ENCODE measurements at regions not wholly inside any gene's neighbourhood (a gene's known extent, or its start where the extent isn't known, plus 50 kb on each side); places are given as distances from the start of the nearest gene placed in this dataset.
"Not testable (repeated sequence)": the region's sequence is repeated elsewhere in the genome, so short reads cannot be mapped to it uniquely, and the experiment has no call there.

DNA sequence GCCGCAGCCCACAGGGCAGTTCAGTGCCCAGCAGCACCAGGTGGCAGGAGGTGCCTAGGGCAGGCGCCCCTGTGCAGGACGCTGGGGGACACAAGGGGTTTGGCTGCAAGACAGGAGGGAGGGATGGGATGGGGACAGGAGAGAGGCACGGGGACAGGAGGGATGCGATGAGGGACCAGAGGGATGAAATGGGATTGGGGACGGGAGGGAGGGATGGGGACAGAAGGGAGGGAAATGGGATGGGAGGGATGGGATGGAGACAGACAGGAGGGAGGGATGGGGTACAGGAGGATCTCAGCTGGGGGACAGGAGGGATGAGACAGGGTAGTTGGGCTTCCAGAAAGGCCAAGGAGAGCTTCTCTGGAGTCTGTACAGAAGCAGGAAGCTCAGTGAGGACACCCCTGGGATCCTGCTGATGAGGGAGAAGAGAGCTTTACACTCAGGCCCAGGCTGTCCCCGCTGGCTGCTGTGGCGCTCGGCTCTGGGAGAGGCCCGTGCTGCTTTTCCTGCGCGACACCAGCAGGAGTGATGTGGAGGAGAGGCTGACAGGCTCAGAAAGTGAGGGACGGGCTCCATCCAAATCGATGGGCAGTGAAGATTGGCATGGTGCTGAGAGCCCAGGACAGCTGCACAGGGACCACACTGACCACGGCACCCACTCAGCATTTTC is 400.8 kb downstream of the SMOC2 start:
- DNase-seq: no peak

- DNase-seq: not testable (repeated sequence)
Observed at GRCh38 chr6:168840932-168841331, 399.9 kb downstream of the SMOC2 start.

DNA sequence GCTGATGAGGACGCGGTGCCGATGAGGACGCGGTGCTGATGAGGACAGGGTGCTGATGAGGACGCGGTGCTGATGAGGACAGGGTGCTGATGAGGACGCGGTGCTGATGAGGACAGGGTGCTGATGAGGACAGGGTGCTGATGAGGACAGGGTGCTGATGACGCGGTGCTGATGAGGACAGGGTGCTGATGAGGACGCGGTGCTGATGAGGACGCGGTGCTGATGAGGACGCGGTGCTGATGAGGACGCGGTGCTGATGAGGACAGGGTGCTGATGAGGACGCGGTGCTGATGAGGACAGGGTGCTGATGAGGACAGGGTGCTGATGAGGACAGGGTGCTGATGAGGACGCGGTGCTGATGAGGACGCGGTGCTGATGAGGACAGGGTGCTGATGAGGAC is 399.3 kb downstream of the SMOC2 start:
- DNase-seq: not testable (repeated sequence)

GRCh38 chr6:168838037-168838399 is 397.0 kb downstream of the SMOC2 start:
- DNase-seq: no peak

DNA sequence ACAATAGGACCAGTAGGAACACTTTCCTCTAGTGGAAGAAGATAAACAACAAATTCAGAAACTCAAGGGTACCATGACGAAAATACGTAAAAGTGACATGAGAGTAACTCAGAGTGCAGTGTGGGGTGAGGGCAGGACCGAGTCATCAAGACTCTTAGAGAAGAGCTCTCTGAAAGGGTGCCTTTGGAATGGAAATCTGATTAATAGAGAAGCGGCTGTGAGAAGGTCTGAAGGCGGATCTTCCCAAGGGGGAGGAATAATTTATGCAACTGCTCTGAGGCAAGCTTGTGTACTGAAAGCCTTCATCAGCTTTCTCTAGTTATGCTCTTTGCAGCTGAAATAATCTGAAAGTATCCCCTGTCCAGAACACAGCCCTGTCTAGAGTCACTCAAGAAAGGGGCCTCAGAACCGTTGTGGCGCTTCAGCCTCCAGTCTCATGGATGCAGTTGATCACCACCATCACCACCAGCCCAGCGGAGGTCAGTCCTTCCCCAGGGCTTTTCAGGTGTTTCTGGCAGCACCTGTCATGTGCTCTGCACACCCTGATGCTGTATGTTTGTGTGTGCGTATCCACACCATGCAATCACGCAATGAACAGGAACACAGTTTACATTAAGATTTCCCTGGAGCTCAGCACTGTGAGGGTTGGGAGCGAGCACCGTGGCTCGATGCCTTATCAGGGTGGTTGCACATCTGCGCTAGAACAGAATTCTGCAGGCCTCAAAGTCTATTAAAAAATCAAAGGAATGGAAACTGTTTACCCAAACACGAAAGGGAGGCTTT is 396.5 kb downstream of the SMOC2 start:
- no peak for DNase-seq

DNA sequence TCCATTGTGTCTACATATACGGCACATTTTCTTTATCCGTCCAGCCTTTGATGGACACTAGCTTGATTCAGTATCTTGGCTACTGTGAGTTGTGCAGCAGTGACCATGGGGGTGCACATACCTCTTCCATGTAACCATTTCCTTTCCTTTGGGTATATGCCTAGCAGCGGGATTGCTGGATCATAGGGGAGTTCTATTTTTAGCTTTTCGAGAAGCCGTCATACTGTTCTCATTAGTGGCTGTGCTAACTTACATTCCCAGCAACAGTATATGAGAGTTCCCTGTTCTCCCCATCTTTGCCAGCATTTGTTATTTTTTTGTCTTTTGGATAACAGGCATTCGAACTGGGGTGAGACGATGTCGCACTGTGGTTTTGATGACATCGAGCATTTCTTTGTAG is 395.0 kb downstream of the SMOC2 start:
- no peak for DNase-seq

DNA sequence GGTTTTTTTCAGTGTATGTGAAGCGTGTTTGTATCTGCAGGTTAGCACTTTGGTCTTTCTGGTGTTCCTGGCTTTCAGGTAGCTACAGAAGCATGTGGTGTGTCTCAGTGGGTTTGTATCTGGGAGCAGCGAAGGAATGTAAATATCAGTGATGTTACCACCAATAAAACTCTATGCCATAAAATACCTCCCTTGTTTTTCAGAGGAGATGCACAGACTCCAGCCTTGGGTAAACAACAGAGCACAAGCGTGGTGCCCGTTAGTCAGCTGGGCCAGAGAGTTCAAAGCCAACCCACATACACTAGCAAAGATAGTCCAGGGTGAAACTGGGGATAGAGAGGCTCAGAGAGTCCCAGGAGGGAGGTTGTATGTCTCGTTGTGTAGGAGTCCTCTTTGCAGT is 393.8 kb downstream of the SMOC2 start:
- DNase-seq: no peak

- DNase-seq: no peak
Observed at GRCh38 chr6:168834042-168834587, 393.1 kb downstream of the SMOC2 start.

DNA sequence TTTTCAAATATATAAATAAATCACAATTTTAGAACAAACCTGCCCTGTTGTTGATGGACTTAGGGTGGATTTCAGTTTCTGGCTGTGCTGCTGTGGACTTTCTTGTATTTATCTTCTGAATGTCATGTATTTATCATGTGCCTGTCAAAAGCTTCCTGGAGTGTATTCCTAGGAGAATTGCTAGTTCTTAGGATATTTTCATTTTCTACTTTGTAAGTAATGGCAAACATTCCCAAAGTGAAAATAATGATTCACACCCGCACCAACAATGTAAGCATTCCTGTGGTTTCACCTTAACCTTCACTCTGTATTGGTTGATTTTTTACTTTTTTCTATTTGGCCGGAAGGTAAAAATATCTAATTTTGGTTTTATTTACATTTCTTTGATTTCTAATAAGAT is 387.8 kb downstream of the SMOC2 start:
- no peak for DNase-seq

DNA sequence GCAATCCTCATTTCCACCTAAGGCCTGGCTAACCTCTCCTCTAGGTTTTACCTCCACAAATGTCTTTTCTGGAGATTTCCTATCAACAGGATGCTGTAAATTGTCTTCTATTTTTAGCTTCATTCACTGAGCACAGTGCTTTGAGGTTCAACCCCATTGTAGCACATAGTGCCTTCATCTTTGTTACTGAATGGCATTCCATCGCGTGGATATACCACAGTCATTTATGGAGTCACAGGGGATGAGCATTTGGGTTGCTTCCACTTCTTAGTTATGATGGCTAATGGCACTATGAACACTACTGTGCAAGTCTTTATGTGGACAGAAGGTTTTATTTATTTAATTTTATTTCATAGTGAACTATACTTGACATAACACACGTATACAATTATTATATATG is 387.1 kb downstream of the SMOC2 start:
- DNase-seq: no peak

DNA sequence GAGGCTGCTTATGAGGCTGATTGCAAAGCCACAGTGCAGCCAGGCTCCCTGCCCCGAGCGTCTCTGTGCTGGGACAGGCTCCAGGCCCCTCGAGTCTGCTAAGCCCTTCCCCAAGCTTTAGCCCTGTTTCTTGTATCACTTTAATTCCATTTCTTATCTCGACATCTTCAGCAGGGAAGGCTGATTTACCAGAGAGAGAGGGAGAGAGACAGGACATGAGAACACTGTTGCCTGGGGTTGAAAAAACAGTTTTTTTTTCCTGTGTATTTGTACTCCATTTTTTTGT is 386.5 kb downstream of the SMOC2 start:
- DNase-seq: no peak

DNA sequence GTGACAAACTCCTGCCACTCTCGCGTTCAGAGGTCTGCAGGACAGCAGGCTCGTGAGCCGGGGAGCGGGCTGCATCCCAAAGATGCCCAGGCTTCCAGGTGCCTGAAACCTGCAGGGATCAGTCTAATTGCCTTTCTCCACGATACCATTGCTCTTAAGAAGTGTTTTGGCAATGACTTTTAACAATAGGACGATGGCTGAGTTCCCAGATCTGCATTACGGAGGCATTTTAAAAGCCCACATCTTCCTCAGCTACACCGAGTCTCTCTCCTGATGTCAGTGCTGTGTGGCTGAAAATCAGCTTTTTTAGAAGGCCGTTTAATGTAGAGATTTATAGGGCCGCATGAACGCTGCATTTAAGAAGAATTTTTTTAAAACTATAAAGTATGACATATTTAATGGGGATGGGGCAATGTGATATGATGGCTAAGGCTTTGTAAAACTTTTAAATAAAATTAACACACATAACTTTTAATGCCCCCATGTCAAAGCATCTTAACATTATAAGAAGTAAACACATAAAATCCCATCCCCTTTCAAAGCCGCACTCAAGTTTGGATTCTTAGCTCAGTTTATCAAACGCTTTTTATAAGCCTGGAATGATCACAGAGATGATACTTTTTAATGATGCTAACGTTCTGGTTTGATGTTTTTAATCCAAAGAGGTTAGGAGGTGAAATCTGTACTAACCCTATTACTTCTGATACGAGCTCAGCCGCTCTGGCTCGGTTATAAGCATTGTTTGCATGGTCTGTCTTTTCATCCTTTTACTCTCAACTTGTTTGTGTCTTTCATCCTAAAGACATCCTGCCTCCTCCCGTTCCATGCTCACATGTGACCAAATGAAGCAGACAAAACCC is 386.0 kb downstream of the SMOC2 start:
- no peak for DNase-seq

GRCh38 chr6:168826078-168826390 is 385.1 kb downstream of the SMOC2 start:
- DNase-seq: no peak

- DNase-seq: no peak
Observed at GRCh38 chr6:168825226-168826077, 384.5 kb downstream of the SMOC2 start.

DNA sequence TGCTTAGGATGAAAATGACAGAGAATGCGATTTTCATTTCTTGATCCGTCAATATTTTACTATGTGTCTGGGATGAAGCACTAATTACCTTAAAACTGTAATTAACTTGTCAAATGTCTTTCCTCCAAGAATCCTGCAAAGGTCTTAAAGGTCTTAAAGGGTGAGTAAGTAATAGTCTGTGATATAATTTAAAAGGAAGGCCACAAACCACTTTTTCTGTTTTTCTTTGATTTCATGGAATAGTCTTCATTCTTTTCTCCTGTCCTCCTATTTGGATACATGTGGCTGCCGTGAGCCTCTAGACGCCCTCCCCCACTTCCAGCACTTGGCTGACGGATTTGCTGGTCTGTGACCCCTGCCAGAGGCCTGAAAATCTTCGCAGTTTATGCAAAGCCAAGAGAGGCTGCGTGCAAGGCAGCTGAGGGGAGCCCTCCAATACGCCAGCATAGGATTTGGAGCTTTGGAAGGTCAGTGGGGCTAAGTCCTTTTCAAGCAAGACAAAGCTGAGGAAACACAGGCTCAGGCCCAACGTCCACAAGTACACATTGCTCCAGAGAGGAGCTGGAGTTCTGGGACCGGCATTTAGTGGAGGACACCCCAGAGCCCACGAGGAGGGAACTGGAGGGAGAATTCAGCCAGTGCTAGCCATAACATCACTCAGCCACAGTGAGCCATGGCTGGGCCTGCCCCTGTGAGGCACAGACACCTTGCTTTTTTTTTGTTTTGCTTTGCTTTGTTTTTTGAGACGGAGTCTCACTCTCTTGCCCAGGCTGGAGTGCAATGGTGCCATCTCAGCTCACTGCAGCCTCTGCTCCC is 382.6 kb downstream of the SMOC2 start:
- no peak for DNase-seq

DNA sequence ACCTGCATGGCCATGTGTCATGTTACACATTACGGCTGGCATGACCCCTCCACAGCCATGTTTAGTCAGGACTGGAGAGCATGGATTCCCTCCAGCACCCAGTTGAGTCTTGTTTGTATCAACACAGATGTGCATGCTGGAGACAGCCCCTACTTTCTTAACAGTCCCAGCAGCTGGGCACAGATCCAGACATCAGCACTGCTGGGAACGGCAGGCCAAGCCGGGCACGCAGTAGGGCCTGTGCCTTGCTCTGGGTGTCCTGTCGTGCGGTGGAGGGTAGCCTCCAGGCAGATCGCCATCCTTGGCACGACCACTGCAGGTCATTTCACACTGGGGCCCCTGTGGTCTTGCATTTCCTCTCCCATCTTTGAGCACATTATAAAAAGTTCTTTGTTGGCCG is 381.4 kb downstream of the SMOC2 start:
- no peak for DNase-seq

DNA sequence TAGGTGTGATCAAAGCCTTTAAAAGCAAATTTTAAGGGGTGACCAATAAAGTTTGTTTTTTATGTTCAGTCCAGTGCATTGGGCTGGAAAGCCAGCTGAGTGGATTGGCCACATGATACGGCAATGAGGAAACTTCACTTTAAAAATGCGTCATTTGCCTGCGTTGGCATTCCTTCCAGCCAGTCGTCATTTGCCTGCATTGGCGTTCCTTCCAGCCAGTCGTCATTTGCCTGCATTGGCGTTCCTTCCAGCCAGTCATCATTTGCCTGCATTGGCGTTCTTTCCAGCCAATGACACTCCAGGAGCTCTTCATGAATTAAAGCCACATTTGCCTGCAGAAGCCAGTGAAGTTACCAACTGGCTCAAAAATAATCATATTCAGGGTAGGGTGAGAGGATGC is 378.6 kb downstream of the SMOC2 start:
- no peak for DNase-seq

DNA sequence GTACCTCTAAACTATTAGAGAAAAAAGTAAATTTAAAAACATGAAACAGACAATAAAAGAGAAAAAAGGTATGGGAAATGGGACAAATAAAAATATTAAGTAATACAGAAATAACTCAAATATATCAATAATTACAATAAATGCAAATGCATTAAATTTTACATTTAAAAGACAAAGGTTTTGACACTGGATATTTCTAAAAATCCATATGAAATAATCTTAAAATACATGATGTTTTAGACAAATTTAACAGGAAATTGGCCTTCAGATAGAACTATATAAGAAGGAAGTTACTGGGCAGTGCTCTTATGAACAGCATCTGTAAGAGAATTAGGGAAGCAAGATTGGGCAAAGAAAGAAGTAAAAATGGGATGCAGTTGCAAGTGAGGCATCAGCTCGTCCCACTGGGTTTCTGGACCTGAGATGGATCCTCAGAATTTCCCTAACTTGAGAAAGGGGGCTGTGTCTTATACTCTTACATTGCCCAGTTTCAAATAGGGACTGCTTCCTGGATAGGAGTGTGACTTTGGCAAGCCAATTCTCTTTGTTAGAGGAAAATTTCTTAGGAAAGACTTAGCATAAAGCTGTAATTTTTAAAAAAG is 376.7 kb downstream of the SMOC2 start:
- DNase-seq: no peak

GRCh38 chr6:168815229-168815628 is 374.2 kb downstream of the SMOC2 start:
- no peak for DNase-seq

DNA sequence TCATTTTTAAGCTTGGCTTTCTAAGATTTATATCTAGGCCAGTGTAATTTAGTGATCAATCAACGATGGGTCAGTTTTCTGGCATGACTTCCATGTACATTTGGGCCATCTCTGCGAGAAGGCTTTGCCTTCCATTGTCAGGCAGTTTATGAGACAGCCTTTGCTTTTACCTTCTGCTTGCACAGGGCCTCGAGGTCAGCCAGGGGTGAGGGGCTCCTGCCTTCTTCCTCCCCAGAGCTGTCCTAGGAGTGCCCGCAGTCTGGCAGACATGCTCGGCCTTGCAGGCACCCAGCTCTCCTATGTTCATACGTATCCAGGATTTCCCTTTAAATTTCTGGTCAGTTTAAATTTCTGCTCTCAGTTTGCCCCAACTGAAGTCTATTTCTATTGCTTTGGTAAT is 367.2 kb downstream of the SMOC2 start:
- DNase-seq: no peak

DNA sequence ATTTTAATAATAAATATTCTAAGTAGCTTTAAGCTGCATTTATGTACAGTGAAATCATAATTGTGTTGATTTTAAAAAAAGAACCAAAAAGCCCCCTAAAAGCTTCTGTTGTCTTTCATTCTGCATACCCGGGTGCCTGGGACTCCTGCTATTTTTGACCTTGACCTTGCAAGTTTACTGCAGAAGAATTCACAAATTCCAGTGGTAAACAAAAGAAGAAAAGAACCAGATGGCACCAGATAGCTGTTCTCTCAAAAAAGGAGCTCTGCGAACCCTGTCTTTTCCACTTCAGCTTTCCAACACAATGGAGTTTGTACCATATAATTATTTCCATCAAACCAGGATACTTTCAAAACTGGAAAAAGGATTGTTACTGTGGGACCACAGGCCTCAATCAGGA is 363.3 kb downstream of the SMOC2 start:
- no peak for DNase-seq

GRCh38 chr6:168803874-168804273 is 362.9 kb downstream of the SMOC2 start:
- DNase-seq: no peak
